ENCODE measurements at regions not wholly inside any gene's neighbourhood (a gene's known extent, or its start where the extent isn't known, plus 50 kb on each side); places are given as distances from the start of the nearest gene placed in this dataset.

DNA sequence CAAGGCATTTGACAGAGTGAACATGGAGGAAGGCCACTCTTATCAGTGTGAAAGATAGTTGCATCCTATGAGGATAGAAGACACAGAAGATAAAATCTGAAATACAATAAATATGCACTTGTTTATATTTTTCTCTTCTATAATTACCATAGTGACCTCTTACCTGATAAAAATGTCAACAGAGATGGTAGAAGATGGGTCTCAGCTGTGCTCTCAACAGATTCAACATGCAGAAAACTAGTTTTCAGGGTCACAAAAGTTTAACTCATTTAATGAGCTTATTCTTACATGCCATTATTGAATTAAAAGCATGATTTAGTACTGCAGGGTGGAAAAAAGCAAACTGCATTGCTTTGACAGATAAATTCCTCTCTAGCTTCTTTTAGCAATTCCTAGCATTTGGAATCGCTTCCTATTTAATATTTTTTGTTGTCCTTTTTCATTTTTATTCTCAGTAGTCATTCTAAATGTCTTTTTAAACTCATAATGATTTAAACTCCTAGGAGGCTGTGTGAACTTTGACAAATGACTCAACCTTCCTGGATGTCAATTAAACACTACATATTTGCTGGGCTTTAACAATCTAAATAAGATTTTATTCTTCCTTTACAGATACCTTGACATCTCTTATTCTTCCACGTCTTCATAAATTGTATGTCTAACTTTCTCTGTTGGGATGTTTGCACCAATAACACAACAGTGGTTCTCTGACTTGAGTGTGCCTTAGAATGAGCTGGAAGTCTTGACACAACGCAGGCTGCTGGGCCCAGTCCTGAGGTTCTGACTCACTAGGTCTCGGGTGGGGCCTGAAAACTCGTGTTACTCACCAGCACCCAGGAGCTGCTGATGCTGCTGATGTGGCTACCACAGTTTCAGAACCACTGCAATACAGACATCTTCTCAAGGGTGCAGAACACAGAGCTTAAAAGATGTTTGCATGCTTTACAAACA is 565.5 kb upstream of the IGFBP3 start:
- intact Hi-C loops (cut with DNase I), result no loop called here
- TF ChIP-seq POLR2A (IDR thresholded peaks at IDR 0.05) (no peak), POLR2AphosphoS5 (IDR thresholded peaks at IDR 0.05) (no peak)
- TF ChIP-seq, protein P1, sequence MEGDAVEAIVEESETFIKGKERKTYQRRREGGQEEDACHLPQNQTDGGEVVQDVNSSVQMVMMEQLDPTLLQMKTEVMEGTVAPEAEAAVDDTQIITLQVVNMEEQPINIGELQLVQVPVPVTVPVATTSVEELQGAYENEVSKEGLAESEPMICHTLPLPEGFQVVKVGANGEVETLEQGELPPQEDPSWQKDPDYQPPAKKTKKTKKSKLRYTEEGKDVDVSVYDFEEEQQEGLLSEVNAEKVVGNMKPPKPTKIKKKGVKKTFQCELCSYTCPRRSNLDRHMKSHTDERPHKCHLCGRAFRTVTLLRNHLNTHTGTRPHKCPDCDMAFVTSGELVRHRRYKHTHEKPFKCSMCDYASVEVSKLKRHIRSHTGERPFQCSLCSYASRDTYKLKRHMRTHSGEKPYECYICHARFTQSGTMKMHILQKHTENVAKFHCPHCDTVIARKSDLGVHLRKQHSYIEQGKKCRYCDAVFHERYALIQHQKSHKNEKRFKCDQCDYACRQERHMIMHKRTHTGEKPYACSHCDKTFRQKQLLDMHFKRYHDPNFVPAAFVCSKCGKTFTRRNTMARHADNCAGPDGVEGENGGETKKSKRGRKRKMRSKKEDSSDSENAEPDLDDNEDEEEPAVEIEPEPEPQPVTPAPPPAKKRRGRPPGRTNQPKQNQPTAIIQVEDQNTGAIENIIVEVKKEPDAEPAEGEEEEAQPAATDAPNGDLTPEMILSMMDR (IDR thresholded peaks at IDR 0.05), result no peak
- no peaks in the 10 kb centered on the region for H3K36me3 ChIP-seq
- H3K4me3 ChIP-seq, result no peak overlapping the region
- no peaks in the 10 kb centered on the region for H3K4me1 ChIP-seq (replicated peaks)
- H3K27me3 ChIP-seq (replicated peaks; ENCODE audit: insufficient read depth), result no peaks in the 10 kb centered on the region
- 45% methylated on average over 5 of the region's 5 CpGs for WGBS
- DNase-seq (ENCODE audit: low spot score), result no peak
- H3K9me3 ChIP-seq, result no peaks in the 10 kb centered on the region
- no peak overlapping the region for H3K27ac ChIP-seq

DNA sequence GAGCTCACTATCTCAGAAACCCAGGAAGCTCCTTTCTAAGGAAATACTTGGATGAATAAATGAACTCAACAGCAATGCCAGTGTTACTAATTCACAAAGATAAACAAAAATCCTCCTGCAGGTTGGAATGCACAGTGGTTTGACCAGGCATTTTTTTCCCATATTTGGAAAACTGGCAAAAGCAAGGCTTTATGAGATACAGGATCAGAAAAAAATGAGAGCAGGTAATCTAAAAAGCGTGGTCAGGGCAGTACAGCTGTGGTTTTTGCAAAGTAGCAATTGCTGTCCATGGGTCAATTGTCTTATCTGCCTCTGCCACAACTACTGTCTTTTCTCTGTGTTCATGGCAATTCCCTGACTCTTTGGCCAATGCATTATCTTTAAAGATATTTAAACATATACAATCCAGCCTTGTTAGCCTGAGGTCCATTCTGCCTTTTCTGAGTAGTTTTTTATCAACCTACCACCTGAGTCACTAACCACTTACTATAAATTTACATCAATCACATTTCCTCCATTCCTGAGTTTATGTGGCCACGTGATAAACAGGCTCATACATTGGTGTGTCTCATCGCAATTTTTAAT is 564.5 kb upstream of the IGFBP3 start:
- TF ChIP-seq POLR2A (IDR thresholded peaks at IDR 0.05), result no peak
- DNase-seq (ENCODE audit: low spot score), result no peak
- intact Hi-C loops (cut with DNase I), result no loop called here
- no peak overlapping the region for H3K4me3 ChIP-seq
- H3K27ac ChIP-seq, result no peak overlapping the region
- no peaks in the 10 kb centered on the region for H3K27me3 ChIP-seq (replicated peaks; ENCODE audit: insufficient read depth)
- WGBS, result 61% methylated on average over 3 of the region's 3 CpGs
- H3K36me3 ChIP-seq, result no peaks in the 10 kb centered on the region
- H3K9me3 ChIP-seq, result no peaks in the 10 kb centered on the region
- H3K4me1 ChIP-seq (replicated peaks), result no peaks in the 10 kb centered on the region

DNA sequence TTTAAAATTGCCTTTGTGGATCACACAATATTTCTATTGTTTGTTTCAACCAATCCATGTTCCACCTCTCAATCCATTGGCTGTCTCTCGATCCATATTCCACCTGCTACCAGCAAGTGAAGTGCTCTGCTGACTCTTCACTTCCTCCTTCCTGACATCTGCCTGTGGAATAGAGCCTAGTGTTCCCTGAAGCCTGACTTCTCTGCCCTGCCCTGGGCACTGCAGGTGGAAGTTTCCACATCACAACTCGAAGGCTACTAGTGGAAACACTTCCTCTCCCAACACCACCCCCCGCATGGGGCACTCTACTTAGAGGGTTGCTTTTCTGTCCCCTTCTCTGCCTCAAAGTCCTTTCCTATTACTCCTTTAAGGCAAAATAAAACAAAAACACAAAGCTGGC is 563.8 kb upstream of the IGFBP3 start:
- H3K27ac ChIP-seq, result no peak overlapping the region
- DNase-seq (ENCODE audit: low spot score), result no peak
- H3K4me1 ChIP-seq (replicated peaks), result no peaks in the 10 kb centered on the region
- no peak overlapping the region for H3K4me3 ChIP-seq
- no peaks in the 10 kb centered on the region for H3K9me3 ChIP-seq
- TF ChIP-seq POLR2AphosphoS5 (IDR thresholded peaks at IDR 0.05) (no peak), POLR2A (IDR thresholded peaks at IDR 0.05) (no peak)
- TF ChIP-seq, protein P1 (IDR thresholded peaks at IDR 0.05), result no peak
- 85% methylated on average over 3 of the region's 3 CpGs for WGBS
- no peaks in the 10 kb centered on the region for H3K36me3 ChIP-seq
- intact Hi-C loops (cut with DNase I), result no loop called here
- H3K27me3 ChIP-seq (replicated peaks; ENCODE audit: insufficient read depth), result no peaks in the 10 kb centered on the region

DNA sequence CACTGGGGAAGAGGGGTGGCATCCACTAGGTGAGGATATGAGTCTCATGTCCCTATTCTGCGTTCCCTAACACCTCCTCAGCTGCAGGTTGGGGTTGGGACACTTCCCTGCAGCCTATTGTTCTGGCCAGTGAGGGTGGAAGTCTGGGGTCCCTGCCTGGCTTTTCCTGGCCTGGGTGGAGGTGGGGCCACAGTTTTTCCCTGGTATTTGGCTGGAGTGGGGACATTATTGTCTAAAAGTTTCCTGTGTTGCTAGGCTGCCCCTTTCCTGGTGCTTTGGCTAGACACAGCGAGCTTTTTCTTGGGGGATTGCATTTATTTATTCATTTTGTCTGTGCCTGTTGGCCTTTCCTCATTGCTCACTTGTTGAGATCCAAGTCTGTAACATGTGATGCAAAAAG is 559.5 kb upstream of the IGFBP3 start:
- Histone ChIP-seq H3K27me3 (replicated peaks; ENCODE audit: insufficient read depth) (no peaks in the 10 kb centered on the region), H3K4me1 (replicated peaks) (no peaks in the 10 kb centered on the region), H3K9me3 (no peaks in the 10 kb centered on the region), H3K27ac (no peak overlapping the region), H3K4me3 (no peak overlapping the region), H3K36me3 (no peaks in the 10 kb centered on the region)
- no peak for DNase-seq (ENCODE audit: low spot score)
- TF ChIP-seq POLR2AphosphoS5 (IDR thresholded peaks at IDR 0.05), result no peak
- TF ChIP-seq, protein P1 (IDR thresholded peaks at IDR 0.05), result no peak
- TF ChIP-seq POLR2A (IDR thresholded peaks at IDR 0.05), result no peak
- 63% methylated on average over 2 of the region's 2 CpGs for WGBS
- intact Hi-C loops (cut with DNase I), result no loop called here

DNA sequence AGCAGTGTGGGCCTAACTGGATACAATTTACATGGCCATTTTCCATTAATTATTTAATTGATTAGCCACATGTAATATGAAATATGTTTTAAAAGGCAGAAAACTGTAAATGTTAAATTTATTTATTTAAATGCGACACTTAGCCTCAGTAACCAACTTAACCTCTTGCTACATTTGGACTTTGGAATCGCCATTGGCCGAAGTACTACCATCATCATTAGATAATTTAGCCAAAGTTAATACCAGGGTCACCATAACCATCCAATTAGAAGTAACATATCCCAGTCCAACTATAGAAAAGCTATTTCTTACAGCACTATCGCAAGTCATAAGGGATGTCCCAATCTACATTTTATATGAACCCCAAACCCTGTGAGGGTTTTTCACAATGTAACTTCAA is 558.6 kb upstream of the IGFBP3 start:
- Histone ChIP-seq H3K4me1 (replicated peaks) (no peaks in the 10 kb centered on the region), H3K9me3 (no peaks in the 10 kb centered on the region), H3K27ac (no peak overlapping the region), H3K27me3 (replicated peaks; ENCODE audit: insufficient read depth) (no peaks in the 10 kb centered on the region), H3K4me3 (no peak overlapping the region), H3K36me3 (no peaks in the 10 kb centered on the region)
- TF ChIP-seq, protein P1 (IDR thresholded peaks at IDR 0.05), result no peak
- no peak for TF ChIP-seq POLR2AphosphoS5 (IDR thresholded peaks at IDR 0.05)
- TF ChIP-seq POLR2A (IDR thresholded peaks at IDR 0.05), result no peak
- DNase-seq (ENCODE audit: low spot score), result no peak
- 96% methylated on average over 4 of the region's 4 CpGs for WGBS
- intact Hi-C loops (cut with DNase I), result no loop called here
